RWPE2 (cell line): ENCODE measurements at regions not wholly inside any gene's neighbourhood (a gene's known extent, or its start where the extent isn't known, plus 50 kb on each side); places are given as distances from the start of the nearest gene placed in this dataset.
"Not testable (repeated sequence)": the region's sequence is repeated elsewhere in the genome, so short reads cannot be mapped to it uniquely, and the experiment has no call there.

Experiments used
- ATAC-seq: fragments of 200-7000 bp; cut with Tn5 transposase; 3 replicates; pipeline ENCODE4 v1.9.1; 2021; ENCODE audit warnings: low read depth
- DNase-seq: peaks from one replicate; pipeline ENCODE4 v3.0.0-alpha.2; 2020; ENCODE audit warnings: low spot score
- H3K27ac ChIP-seq: fragments of 450-650 bp; 2 replicates; pipeline ENCODE4 v1.5.1; 2017; ENCODE audit warnings: mild to moderate bottlenecking; ENCODE audit not compliant: poor library complexity, severe bottlenecking
- H3K27me3 ChIP-seq: fragments of 250-450 bp; sonication (Bioruptor Pico); 2 replicates; pipeline ENCODE4 v1.5.1; 2021; ENCODE audit warnings: mild to moderate bottlenecking, moderate library complexity; ENCODE audit not compliant: insufficient read depth, poor library complexity, severe bottlenecking
- H3K36me3 ChIP-seq: fragments of 250-450 bp; sonication (Bioruptor Pico); 2 replicates; pipeline ENCODE4 v1.5.1; 2020; ENCODE audit warnings: low read depth, mild to moderate bottlenecking, moderate library complexity
- H3K4me1 ChIP-seq: fragments of 250-450 bp; sonication (Bioruptor Pico); 2 replicates; pipeline ENCODE4 v1.5.1; 2021; ENCODE audit warnings: mild to moderate bottlenecking, moderate library complexity; ENCODE audit not compliant: insufficient read depth, poor library complexity, severe bottlenecking
- H3K4me3 ChIP-seq: fragments of 250-450 bp; sonication (Bioruptor Pico); 2 replicates; pipeline ENCODE4 v1.5.1; 2021; ENCODE audit warnings: mild to moderate bottlenecking, moderate library complexity; ENCODE audit not compliant: severe bottlenecking
- H3K9me3 ChIP-seq: fragments of 250-450 bp; sonication (Bioruptor Pico); 2 replicates; pipeline ENCODE4 v1.5.1; 2021; ENCODE audit warnings: mild to moderate bottlenecking, moderate library complexity; ENCODE audit not compliant: severe bottlenecking
- CTCF ChIP-seq: fragments of 450-650 bp; IDR thresholded peaks from one replicate; pipeline ENCODE4 v1.5.1; 2017; ENCODE audit warnings: mild to moderate bottlenecking, moderate library complexity; ENCODE audit not compliant: poor library complexity, severe bottlenecking

- no peak overlapping the region for H3K27ac ChIP-seq
- H3K4me3 ChIP-seq = no peak overlapping the region
- ATAC-seq (no peak), DNase-seq (no peak)
- H3K9me3 ChIP-seq = peaks cover 2% of the 10 kb centered on the region
- TF ChIP-seq CTCF = no peak
- H3K27me3 ChIP-seq = no peaks in the 10 kb centered on the region
- no peaks in the 10 kb centered on the region for H3K4me1 ChIP-seq
- H3K36me3 ChIP-seq = no peaks in the 10 kb centered on the region
Observed at GRCh38 chr4:60389633-60390032, 810.5 kb upstream of the ADGRL3 start.

GRCh38 chr4:60396341-60397049, 803.6 kb upstream of the ADGRL3 start:
- H3K9me3 ChIP-seq = no peaks in the 10 kb centered on the region
- no peaks in the 10 kb centered on the region for H3K36me3 ChIP-seq
- no peak overlapping the region for H3K4me3 ChIP-seq
- H3K27ac ChIP-seq = no peak overlapping the region
- no peaks in the 10 kb centered on the region for H3K27me3 ChIP-seq
- DNase-seq (no peak), ATAC-seq (peak; percentile 33; the same call in 1 of the 3 replicates)
- H3K4me1 ChIP-seq = no peaks in the 10 kb centered on the region
- no peak for TF ChIP-seq CTCF

- Histone ChIP-seq H3K4me3 (no peak overlapping the region), H3K27me3 (no peaks in the 10 kb centered on the region), H3K36me3 (no peaks in the 10 kb centered on the region), H3K9me3 (no peaks in the 10 kb centered on the region), H3K27ac (no peak overlapping the region), H3K4me1 (no peaks in the 10 kb centered on the region)
- no peak for TF ChIP-seq CTCF
- no peak for DNase-seq
- no peak for ATAC-seq
Observed at GRCh38 chr4:60400593-60400992, 799.5 kb upstream of the ADGRL3 start.

- Histone ChIP-seq H3K4me1 (no peaks in the 10 kb centered on the region), H3K27ac (no peak overlapping the region), H3K36me3 (no peaks in the 10 kb centered on the region), H3K27me3 (no peaks in the 10 kb centered on the region), H3K4me3 (no peak overlapping the region), H3K9me3 (no peaks in the 10 kb centered on the region)
- DNase-seq = no peak
- TF ChIP-seq CTCF = no peak
- no peak for ATAC-seq
Observed at GRCh38 chr4:60404027-60404426, 796.1 kb upstream of the ADGRL3 start.

GRCh38 chr4:60422439-60422838, 777.7 kb upstream of the ADGRL3 start:
- H3K9me3 ChIP-seq = no peaks in the 10 kb centered on the region
- no peaks in the 10 kb centered on the region for H3K36me3 ChIP-seq
- H3K4me3 ChIP-seq = no peak overlapping the region
- ATAC-seq (no peak), DNase-seq (no peak)
- no peak for TF ChIP-seq CTCF
- no peaks in the 10 kb centered on the region for H3K4me1 ChIP-seq
- H3K27ac ChIP-seq = no peak overlapping the region
- H3K27me3 ChIP-seq = no peaks in the 10 kb centered on the region

GRCh38 chr4:60423573-60424184, 776.4 kb upstream of the ADGRL3 start:
- DNase-seq, H3K27me3 ChIP-seq, H3K9me3 ChIP-seq, H3K27ac ChIP-seq, H3K4me1 ChIP-seq, H3K36me3 ChIP-seq, ATAC-seq, H3K4me3 ChIP-seq: not testable (repeated sequence)
